Mammary epithelial cell (primary cell): ENCODE measurements at regions not wholly inside any gene's neighbourhood (a gene's known extent, or its start where the extent isn't known, plus 50 kb on each side); places are given as distances from the start of the nearest gene placed in this dataset.

Experiments used
- EZH2 ChIP-seq: IDR thresholded peaks from 2 replicates; pipeline ENCODE4 v1.6.1; 2012; ENCODE audit warnings: low read length, inconsistent platforms, borderline replicate concordance
- TF ChIP-seq, protein P1 (sequence below), 2 donors: IDR thresholded peaks in 1 of 2; conservative IDR thresholded peaks in 1 of 2; 2 replicates each; pipeline ENCODE4 v1.5.1; 2011 to 2012; ENCODE audit warnings: inconsistent platforms in 2 of 2, low read length in 2 of 2, mild to moderate bottlenecking in 2 of 2, control low read depth in 1 of 2, low read depth in 1 of 2; ENCODE audit not compliant: insufficient read depth in 1 of 2; ENCODE audit errors: extremely low read depth in 1 of 2

GRCh38 chr5:40202814-40203440 is 476.8 kb upstream of the PTGER4 start:
- TF ChIP-seq, protein P1, sequence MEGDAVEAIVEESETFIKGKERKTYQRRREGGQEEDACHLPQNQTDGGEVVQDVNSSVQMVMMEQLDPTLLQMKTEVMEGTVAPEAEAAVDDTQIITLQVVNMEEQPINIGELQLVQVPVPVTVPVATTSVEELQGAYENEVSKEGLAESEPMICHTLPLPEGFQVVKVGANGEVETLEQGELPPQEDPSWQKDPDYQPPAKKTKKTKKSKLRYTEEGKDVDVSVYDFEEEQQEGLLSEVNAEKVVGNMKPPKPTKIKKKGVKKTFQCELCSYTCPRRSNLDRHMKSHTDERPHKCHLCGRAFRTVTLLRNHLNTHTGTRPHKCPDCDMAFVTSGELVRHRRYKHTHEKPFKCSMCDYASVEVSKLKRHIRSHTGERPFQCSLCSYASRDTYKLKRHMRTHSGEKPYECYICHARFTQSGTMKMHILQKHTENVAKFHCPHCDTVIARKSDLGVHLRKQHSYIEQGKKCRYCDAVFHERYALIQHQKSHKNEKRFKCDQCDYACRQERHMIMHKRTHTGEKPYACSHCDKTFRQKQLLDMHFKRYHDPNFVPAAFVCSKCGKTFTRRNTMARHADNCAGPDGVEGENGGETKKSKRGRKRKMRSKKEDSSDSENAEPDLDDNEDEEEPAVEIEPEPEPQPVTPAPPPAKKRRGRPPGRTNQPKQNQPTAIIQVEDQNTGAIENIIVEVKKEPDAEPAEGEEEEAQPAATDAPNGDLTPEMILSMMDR (conservative IDR thresholded peaks at IDR 0.05 in 1 of 2, IDR thresholded peaks at IDR 0.05 in 1 of 2; ENCODE audit: extremely low read depth in 1 of 2, insufficient read depth in 1 of 2, low read depth in 1 of 2, low read length in 2 of 2), result no peak
- TF ChIP-seq EZH2, result no peak
